Endothelial cell of umbilical vein (primary cell): ENCODE measurements at regions not wholly inside any gene's neighbourhood (a gene's known extent, or its start where the extent isn't known, plus 50 kb on each side); places are given as distances from the start of the nearest gene placed in this dataset.

Experiments used
- BruUV-seq: library from RNA; stranded (reverse); fragments of 400-500 nt; replicated peaks from 2 replicates; lab custom pipeline; 2021; lab: Mats Ljungman, UMichigan
- CTCF ChIA-PET: fragments of 300-600, 350-600 bp; sonication (Branson Sonifier 250); formaldehyde crosslinking; loops from one replicate; lab custom pipeline; 2021; ENCODE audit warnings: antibody characterized with exemption, inconsistent platforms; lab: Charles Lee
- POLR2A ChIA-PET: fragments of 300-600, 350-600 bp; sonication (Branson Sonifier 250); formaldehyde crosslinking; loops from one replicate; lab custom pipeline; 2021; ENCODE audit warnings: antibody characterized with exemption, inconsistent platforms; lab: Charles Lee
- DNase-seq: peaks from one replicate; pipeline ENCODE4 v3.0.0-alpha.2; 2011; ENCODE audit warnings: low read depth, low spot score
- FAIRE-seq: peaks from 2 replicates; lab custom pipeline; 2011; peaks lifted over from hg19 to GRCh38; lab: Jason Lieb, UNC
- H2AFZ ChIP-seq: 2 replicates; pipeline ENCODE4 v1.6.0; 2012; ENCODE audit warnings: low read depth, low read length, control low read depth, inconsistent platforms
- H3K27ac ChIP-seq: 2 replicates; pipeline ENCODE4 v1.5.1; 2011; ENCODE audit warnings: low read depth, mild to moderate bottlenecking, control low read depth, low read length, moderate library complexity; ENCODE audit not compliant: insufficient read depth
- H3K27me3 ChIP-seq, 2 experiments: 2 replicates each; pipeline versions ENCODE4 v1.6.0 to v1.6.1; 2011; ENCODE audit warnings: low read length in 2 of 2, mixed read lengths in 1 of 2; ENCODE audit not compliant: control insufficient read depth in 2 of 2, insufficient read depth in 2 of 2
- H3K36me3 ChIP-seq, 2 experiments: 2 replicates in 1 of 2; 3 replicates in 1 of 2; pipeline ENCODE4 v1.5.1; 2011; ENCODE audit warnings: low read length in 2 of 2, mild to moderate bottlenecking in 1 of 2, moderate library complexity in 1 of 2; ENCODE audit not compliant: control insufficient read depth in 2 of 2, insufficient read depth in 2 of 2; ENCODE audit errors: extremely low read depth in 1 of 2
- H3K4me1 ChIP-seq: 3 replicates; pipeline ENCODE4 v1.5.1; 2011; ENCODE audit warnings: mild to moderate bottlenecking, low read length; ENCODE audit not compliant: control insufficient read depth, insufficient read depth; ENCODE audit errors: extremely low read depth
- H3K4me2 ChIP-seq: 2 replicates; pipeline ENCODE4 v1.6.1; 2011; ENCODE audit warnings: low read length, control low read depth, mixed read lengths; ENCODE audit not compliant: insufficient read depth
- H3K4me3 ChIP-seq, 3 experiments: fragments of 200-600 bp in 1 of 3; sonication (generic), shearing (Covaris generic) in 1 of 3; replicated peaks in 1 of 3; 2 replicates each; pipeline ENCODE4 v1.5.1; 2011 to 2016; ENCODE audit warnings: control low read depth in 3 of 3, low read length in 3 of 3, mild to moderate bottlenecking in 2 of 3, inconsistent platforms in 1 of 3, low read depth in 1 of 3, moderate library complexity in 1 of 3; ENCODE audit not compliant: insufficient read depth in 1 of 3
- H3K79me2 ChIP-seq: 2 replicates; pipeline ENCODE4 v1.6.0; 2012; ENCODE audit warnings: low read length, inconsistent platforms; ENCODE audit not compliant: control insufficient read depth, insufficient read depth
- H3K9ac ChIP-seq: replicated peaks from 2 replicates; pipeline ENCODE3; 2011; ENCODE audit warnings: low read length, control low read depth; ENCODE audit not compliant: insufficient read depth; ENCODE audit errors: extremely low read depth
- H3K9me1 ChIP-seq: replicated peaks from 3 replicates; pipeline ENCODE4 v1.6.0; 2011; ENCODE audit warnings: mild to moderate bottlenecking, low read length; ENCODE audit not compliant: control insufficient read depth, insufficient read depth; ENCODE audit errors: extremely low read depth
- H3K9me3 ChIP-seq: replicated peaks from 2 replicates; pipeline ENCODE4 v1.5.1; 2012; ENCODE audit warnings: low read length, inconsistent platforms; ENCODE audit not compliant: control insufficient read depth, insufficient read depth
- H4K20me1 ChIP-seq: replicated peaks from 2 replicates; pipeline ENCODE3; 2011; ENCODE audit warnings: mild to moderate bottlenecking, low read length; ENCODE audit not compliant: control insufficient read depth, insufficient read depth; ENCODE audit errors: extremely low read depth
- EZH2 ChIP-seq: IDR thresholded peaks from 2 replicates; pipeline ENCODE4 v1.6.1; 2012; ENCODE audit warnings: borderline replicate concordance, low read depth, mild to moderate bottlenecking, moderate library complexity, low read length, inconsistent platforms; ENCODE audit not compliant: severe bottlenecking
- FOS ChIP-seq: IDR thresholded peaks from 2 replicates; pipeline ENCODE4 v1.6.1; 2011; ENCODE audit warnings: mild to moderate bottlenecking, low read length, moderate library complexity, borderline replicate concordance; ENCODE audit not compliant: insufficient read depth
- GATA2 ChIP-seq: IDR thresholded peaks from 2 replicates; pipeline ENCODE4 v1.7.0; 2011; ENCODE audit warnings: low read depth, mild to moderate bottlenecking, moderate library complexity, mixed read lengths, low read length; ENCODE audit not compliant: insufficient read length, insufficient read depth
- JUN ChIP-seq: IDR thresholded peaks from 2 replicates; pipeline ENCODE4 v1.6.1; 2011; ENCODE audit warnings: borderline replicate concordance, low read depth; ENCODE audit not compliant: insufficient read length, insufficient read depth
- MYC ChIP-seq: IDR thresholded peaks from one replicate; pipeline ENCODE4 v1.6.1; 2011; ENCODE audit warnings: mild to moderate bottlenecking, low read depth, low read length
- POLR2A ChIP-seq: IDR thresholded peaks from 2 replicates; pipeline ENCODE4 v1.6.1; 2012; ENCODE audit warnings: low read depth, mild to moderate bottlenecking, control low read depth, low read length
- POLR2AphosphoS5 ChIP-seq: IDR thresholded peaks from 2 replicates; pipeline ENCODE4 v1.6.1; 2012; ENCODE audit warnings: low read depth, mild to moderate bottlenecking, control low read depth, low read length, moderate library complexity; ENCODE audit not compliant: insufficient read depth
- dilution Hi-C: fragments of 300-500 bp; cut with MboI; formaldehyde crosslinking; loops from one replicate; pipeline ENCODE4 v1.15.0; 2019; ENCODE audit warnings: low sequenced_read_pairs; ENCODE audit not compliant: extremely low pct_ligation_motif_present
- intact Hi-C: fragments of 100-400 bp; cut with micrococcal nuclease; formaldehyde crosslinking; loops from one replicate; pipeline ENCODE4 v1.10.0; 2022
- TF ChIP-seq, protein P1 (sequence below): IDR thresholded peaks from 2 replicates; pipeline ENCODE4 v1.6.1; 2011; ENCODE audit not compliant: insufficient read depth, insufficient read length
- TF ChIP-seq, protein P2 (sequence below), 2 donors: IDR thresholded peaks; 1 replicate in 1 of 2; 2 replicates in 1 of 2; pipeline ENCODE4 v1.5.1; 2011; ENCODE audit warnings: low read length in 2 of 2, mild to moderate bottlenecking in 2 of 2, moderate library complexity in 2 of 2, control low read depth in 1 of 2, inconsistent platforms in 1 of 2, low read depth in 1 of 2; ENCODE audit not compliant: insufficient read depth in 1 of 2; ENCODE audit errors: extremely low read depth in 1 of 2

DNA sequence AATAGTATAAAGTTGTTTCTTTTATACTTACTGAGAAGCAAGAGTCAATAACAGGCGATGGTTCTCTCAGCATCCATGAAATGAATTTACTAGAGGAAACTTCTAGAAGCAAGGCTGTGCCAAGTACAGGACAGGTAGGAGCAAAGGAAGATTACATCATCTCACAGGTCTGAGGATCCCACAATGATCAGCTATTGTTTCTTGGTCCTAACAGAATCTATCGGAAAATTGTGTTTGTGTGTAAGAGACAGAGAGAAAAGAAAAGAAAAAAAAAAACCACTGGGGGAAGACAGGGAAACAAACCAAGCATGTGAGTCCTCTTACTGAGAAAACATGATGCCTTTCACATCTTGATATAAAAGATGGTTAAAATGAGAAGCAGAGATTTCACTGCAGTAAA lies 535.0 kb upstream of the NRP1 start:
- dilution Hi-C loops (no loop called here), intact Hi-C loops (no loop called here)
- Histone ChIP-seq H3K9me1 (no peaks in the 10 kb centered on the region), H3K4me3 (no peak overlapping the region), H4K20me1 (no peaks in the 10 kb centered on the region), H3K9ac (no peak overlapping the region), H3K27ac (no peak overlapping the region), H3K9me3 (no peaks in the 10 kb centered on the region), H3K36me3 (no peaks in the 10 kb centered on the region), H3K27me3 (peaks cover 9 to 13% of the 10 kb centered on the region in 2 experiments), H3K4me2 (no peak overlapping the region), H3K79me2 (no peaks in the 10 kb centered on the region), H2AFZ (no peak overlapping the region), H3K4me1 (no peaks in the 10 kb centered on the region)
- POLR2A ChIA-PET = no interaction called here
- CTCF ChIA-PET = no interaction called here
- no peak for FAIRE-seq
- TF ChIP-seq MYC (no peak), EZH2 (no peak), GATA2 (no peak), POLR2AphosphoS5 (no peak), FOS (no peak), JUN (no peak), POLR2A (no peak)
- TF ChIP-seq, protein P1, sequence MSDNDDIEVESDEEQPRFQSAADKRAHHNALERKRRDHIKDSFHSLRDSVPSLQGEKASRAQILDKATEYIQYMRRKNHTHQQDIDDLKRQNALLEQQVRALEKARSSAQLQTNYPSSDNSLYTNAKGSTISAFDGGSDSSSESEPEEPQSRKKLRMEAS = no peak
- TF ChIP-seq, protein P2, sequence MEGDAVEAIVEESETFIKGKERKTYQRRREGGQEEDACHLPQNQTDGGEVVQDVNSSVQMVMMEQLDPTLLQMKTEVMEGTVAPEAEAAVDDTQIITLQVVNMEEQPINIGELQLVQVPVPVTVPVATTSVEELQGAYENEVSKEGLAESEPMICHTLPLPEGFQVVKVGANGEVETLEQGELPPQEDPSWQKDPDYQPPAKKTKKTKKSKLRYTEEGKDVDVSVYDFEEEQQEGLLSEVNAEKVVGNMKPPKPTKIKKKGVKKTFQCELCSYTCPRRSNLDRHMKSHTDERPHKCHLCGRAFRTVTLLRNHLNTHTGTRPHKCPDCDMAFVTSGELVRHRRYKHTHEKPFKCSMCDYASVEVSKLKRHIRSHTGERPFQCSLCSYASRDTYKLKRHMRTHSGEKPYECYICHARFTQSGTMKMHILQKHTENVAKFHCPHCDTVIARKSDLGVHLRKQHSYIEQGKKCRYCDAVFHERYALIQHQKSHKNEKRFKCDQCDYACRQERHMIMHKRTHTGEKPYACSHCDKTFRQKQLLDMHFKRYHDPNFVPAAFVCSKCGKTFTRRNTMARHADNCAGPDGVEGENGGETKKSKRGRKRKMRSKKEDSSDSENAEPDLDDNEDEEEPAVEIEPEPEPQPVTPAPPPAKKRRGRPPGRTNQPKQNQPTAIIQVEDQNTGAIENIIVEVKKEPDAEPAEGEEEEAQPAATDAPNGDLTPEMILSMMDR (IDR thresholded peaks at IDR 0.05; ENCODE audit: extremely low read depth in 1 of 2, insufficient read depth in 1 of 2, low read depth in 1 of 2, low read length in 2 of 2) = no peak
- BruUV-seq = no TSS peak
- no peak for DNase-seq
